IMR-90 (cell line): ENCODE measurements at regions not wholly inside any gene's neighbourhood (a gene's known extent, or its start where the extent isn't known, plus 50 kb on each side); places are given as distances from the start of the nearest gene placed in this dataset.

Source experiments
- ATAC-seq: fragments of 200-7000 bp; cut with Tn5 transposase; 2 replicates; pipeline ENCODE4 v1.9.1; 2020; ENCODE audit warnings: low read depth, mild to moderate bottlenecking, moderate library complexity
- BruUV-seq: library from RNA; stranded (reverse); fragments of 400-500 nt; replicated peaks from 2 replicates; lab custom pipeline; 2021; lab: Mats Ljungman, UMichigan
- CTCF ChIA-PET: fragments of 300-600 bp; formaldehyde crosslinking; extraction: SDS; loops from one replicate; lab custom pipeline; 2021; ENCODE audit warnings: antibody characterized with exemption; lab: Yijun Ruan, JAX
- POLR2A ChIA-PET: fragments of 300-600 bp; sonication (Branson Sonifier 250); formaldehyde crosslinking; loops from one replicate; lab custom pipeline; 2022; ENCODE audit warnings: antibody characterized with exemption; ENCODE audit not compliant: unreplicated experiment; lab: Charles Lee
- DNase-seq: peaks from one replicate; pipeline ENCODE4 v3.0.0; 2013
- H2AFZ ChIP-seq: replicated peaks from 2 replicates; pipeline ENCODE3; 2013; ENCODE audit warnings: low read length, mild to moderate bottlenecking; ENCODE audit not compliant: poor library complexity
- H2AK5ac ChIP-seq: 2 replicates; pipeline ENCODE4 v1.6.1; 2013; ENCODE audit warnings: low read depth, low read length, inconsistent platforms
- H2AK9ac ChIP-seq: replicated peaks from 2 replicates; pipeline ENCODE3; 2013; ENCODE audit warnings: mild to moderate bottlenecking, low read depth, low read length, moderate library complexity; ENCODE audit not compliant: poor library complexity
- H2BK120ac ChIP-seq: 2 replicates; pipeline ENCODE4 v1.6.1; 2013; ENCODE audit warnings: low read depth, low read length, inconsistent platforms
- H2BK15ac ChIP-seq: 3 replicates; pipeline ENCODE4 v1.6.1; 2013; ENCODE audit warnings: low read depth, low read length, inconsistent platforms
- H2BK20ac ChIP-seq: 2 replicates; pipeline ENCODE4 v1.6.1; 2013; ENCODE audit warnings: low read depth, mild to moderate bottlenecking, inconsistent platforms, low read length, moderate library complexity
- H2BK5ac ChIP-seq: 2 replicates; pipeline ENCODE4 v1.6.1; 2013; ENCODE audit warnings: mild to moderate bottlenecking, low read depth, low read length, inconsistent platforms; ENCODE audit not compliant: poor library complexity, severe bottlenecking
- H3K14ac ChIP-seq: replicated peaks from 2 replicates; pipeline ENCODE4 v1.6.1; 2013; ENCODE audit warnings: low read depth, low read length, inconsistent platforms
- H3K18ac ChIP-seq: 2 replicates; pipeline ENCODE4 v1.6.1; 2013; ENCODE audit warnings: low read depth, low read length, control low read depth
- H3K23ac ChIP-seq: 2 replicates; pipeline ENCODE4 v1.6.1; 2013; ENCODE audit warnings: low read depth, low read length, inconsistent platforms
- H3K27ac ChIP-seq: 2 replicates; pipeline ENCODE4 v1.5.1; 2013; ENCODE audit warnings: mild to moderate bottlenecking, control low read depth, low read length; ENCODE audit not compliant: insufficient read depth
- H3K27me3 ChIP-seq: 2 replicates; pipeline ENCODE4 v1.6.1; 2013; ENCODE audit warnings: low read length; ENCODE audit not compliant: control insufficient read depth, insufficient read depth
- H3K36me3 ChIP-seq: 2 replicates; pipeline ENCODE4 v1.6.1; 2013; ENCODE audit warnings: low read length, mixed read lengths; ENCODE audit not compliant: control insufficient read depth, insufficient read depth
- H3K4ac ChIP-seq: 2 replicates; pipeline ENCODE4 v1.6.1; 2013; ENCODE audit warnings: low read depth, low read length, inconsistent platforms
- H3K4me1 ChIP-seq: 2 replicates; pipeline ENCODE4 v1.6.1; 2013; ENCODE audit warnings: low read length, mixed read lengths; ENCODE audit not compliant: control insufficient read depth, insufficient read depth
- H3K4me2 ChIP-seq: 2 replicates; pipeline ENCODE4 v1.6.1; 2013; ENCODE audit warnings: low read depth, mild to moderate bottlenecking, control low read depth, low read length, moderate library complexity
- H3K4me3 ChIP-seq: 2 replicates; pipeline ENCODE4 v1.5.1; 2013; ENCODE audit warnings: low read depth, mild to moderate bottlenecking, control low read depth, low read length, moderate library complexity; ENCODE audit not compliant: insufficient read depth
- H3K56ac ChIP-seq: 2 replicates; pipeline ENCODE4 v1.6.1; 2013; ENCODE audit warnings: low read length, inconsistent platforms; ENCODE audit not compliant: insufficient read depth; ENCODE audit errors: extremely low read depth
- H3K79me1 ChIP-seq, 2 experiments: 2 replicates each; pipeline ENCODE4 v1.6.1; 2013; ENCODE audit warnings: low read length in 2 of 2, inconsistent platforms in 1 of 2, low read depth in 1 of 2
- H3K9ac ChIP-seq: 2 replicates; pipeline ENCODE4 v1.6.1; 2013; ENCODE audit warnings: low read depth, low read length, control low read depth
- H3K9me1 ChIP-seq: 2 replicates; pipeline ENCODE4 v1.6.1; 2013; ENCODE audit warnings: low read length, inconsistent platforms; ENCODE audit not compliant: insufficient read depth
- H3K9me3 ChIP-seq: 2 replicates; pipeline ENCODE4 v1.6.1; 2013; ENCODE audit warnings: low read length; ENCODE audit not compliant: control insufficient read depth, insufficient read depth
- H4K20me1 ChIP-seq: 2 replicates; pipeline ENCODE4 v1.6.1; 2013; ENCODE audit warnings: low read length, inconsistent platforms; ENCODE audit not compliant: insufficient read depth
- H4K5ac ChIP-seq: 2 replicates; pipeline ENCODE4 v1.6.1; 2013; ENCODE audit warnings: mild to moderate bottlenecking, low read depth, low read length, control low read depth
- H4K8ac ChIP-seq, 2 experiments: 2 replicates each; pipeline ENCODE4 v1.6.1; 2013; ENCODE audit warnings: low read depth in 2 of 2, low read length in 2 of 2, control low read depth in 1 of 2, inconsistent platforms in 1 of 2
- H4K91ac ChIP-seq: 2 replicates; pipeline ENCODE4 v1.6.1; 2013; ENCODE audit warnings: low read depth, low read length, inconsistent platforms; ENCODE audit not compliant: insufficient read depth
- BHLHE40 ChIP-seq: fragments of 150-350 bp; IDR thresholded peaks from 2 replicates; pipeline ENCODE4 v1.6.1; 2016; ENCODE audit warnings: mild to moderate bottlenecking, low read depth, low read length
- CEBPB ChIP-seq: IDR thresholded peaks from 2 replicates; pipeline ENCODE4 v1.6.1; 2012; ENCODE audit warnings: low read depth, low read length, improper control_type of control experiment
- CHD1 ChIP-seq: IDR thresholded peaks from 2 replicates; pipeline ENCODE4 v1.6.1; 2012; ENCODE audit warnings: low read depth, low read length, improper control_type of control experiment
- CTCF ChIP-seq: conservative IDR thresholded peaks from 2 replicates; pipeline ENCODE4 v1.5.1; 2012; ENCODE audit warnings: mild to moderate bottlenecking, low read depth, low read length, improper control_type of control experiment
- ELK1 ChIP-seq: fragments of 150-350 bp; IDR thresholded peaks from 2 replicates; pipeline ENCODE4 v1.6.1; 2016; ENCODE audit warnings: low read depth, mild to moderate bottlenecking, low read length, moderate library complexity, borderline replicate concordance
- FOS ChIP-seq: fragments of 150-350 bp; IDR thresholded peaks from 2 replicates; pipeline ENCODE4 v1.6.1; 2016; ENCODE audit warnings: low read depth, low read length
- MAFK ChIP-seq: IDR thresholded peaks from 2 replicates; pipeline ENCODE4 v1.6.1; 2012; ENCODE audit warnings: low read depth, low read length, improper control_type of control experiment
- MAZ ChIP-seq: IDR thresholded peaks from 2 replicates; pipeline ENCODE4 v1.6.1; 2012; ENCODE audit warnings: low read depth, mild to moderate bottlenecking, low read length, improper control_type of control experiment, moderate library complexity, borderline replicate concordance
- MXI1 ChIP-seq: IDR thresholded peaks from 2 replicates; pipeline ENCODE4 v1.6.1; 2012; ENCODE audit warnings: low read depth, mild to moderate bottlenecking, low read length, moderate library complexity, borderline replicate concordance
- NFE2L2 ChIP-seq: fragments of 150-350 bp; IDR thresholded peaks from 2 replicates; pipeline ENCODE4 v1.6.1; 2016; ENCODE audit warnings: low read depth, mild to moderate bottlenecking, low read length
- POLR2A ChIP-seq: IDR thresholded peaks from 2 replicates; pipeline ENCODE4 v1.6.1; 2012; ENCODE audit warnings: mild to moderate bottlenecking, low read depth, low read length
- RAD21 ChIP-seq: IDR thresholded peaks from 2 replicates; pipeline ENCODE4 v1.6.1; 2012; ENCODE audit warnings: low read length, improper control_type of control experiment
- RCOR1 ChIP-seq: IDR thresholded peaks from 2 replicates; pipeline ENCODE4 v1.6.1; 2012; ENCODE audit warnings: mild to moderate bottlenecking, low read length, improper control_type of control experiment; ENCODE audit not compliant: insufficient replicate concordance
- RFX5 ChIP-seq: IDR thresholded peaks from 2 replicates; pipeline ENCODE4 v1.8.0; 2012; ENCODE audit warnings: low read depth, mild to moderate bottlenecking, low read length, moderate library complexity
- SMC3 ChIP-seq: fragments of 150-350 bp; IDR thresholded peaks from 2 replicates; pipeline ENCODE4 v1.6.1; 2016; ENCODE audit warnings: low read depth, mild to moderate bottlenecking, antibody characterized with exemption, low read length, moderate library complexity
- USF2 ChIP-seq: fragments of 150-350 bp; IDR thresholded peaks from 2 replicates; pipeline ENCODE4 v1.6.1; 2017; ENCODE audit warnings: mild to moderate bottlenecking, antibody characterized with exemption, low read length, low read depth
- dilution Hi-C: fragments of 300-500 bp; cut with HindIII; formaldehyde crosslinking; loops from one replicate; pipeline ENCODE4 v1.14.3; 2018; ENCODE audit warnings: low sequenced_read_pairs; ENCODE audit not compliant: unreplicated experiment
- in situ Hi-C: fragments of 300-500 bp; cut with MboI; formaldehyde crosslinking; loops from 3 replicates; pipeline ENCODE4 v1.14.3; 2019; ENCODE audit warnings: low sequenced_read_pairs, inconsistent platforms, mixed read lengths
- intact Hi-C: fragments of 100-400 bp; cut with micrococcal nuclease; formaldehyde crosslinking; loops from 2 replicates; pipeline ENCODE4 v1.10.0; 2022

GRCh38 chr14:104339829-104340228 is 201.4 kb downstream of the KIF26A start:
- Histone ChIP-seq H3K9me1 (no peaks in the 10 kb centered on the region), H3K4ac (no peak overlapping the region), H3K18ac (no peak overlapping the region), H2AK9ac (no peak overlapping the region), H2BK120ac (no peak overlapping the region), H2BK20ac (no peak overlapping the region), H2BK15ac (no peak overlapping the region), H2AFZ (no peak overlapping the region), H3K27me3 (no peaks in the 10 kb centered on the region), H3K4me1 (no peaks in the 10 kb centered on the region), H4K8ac (no peak overlapping the region), H4K20me1 (no peaks in the 10 kb centered on the region), H4K5ac (no peak overlapping the region), H3K79me1 (no peaks in the 10 kb centered on the region), H3K4me2 (no peak overlapping the region), H3K27ac (no peak overlapping the region), H2AK5ac (no peak overlapping the region), H2BK5ac (no peak overlapping the region), H4K91ac (no peak overlapping the region), H3K4me3 (no peak overlapping the region), H3K14ac (no peak overlapping the region), H3K9me3 (peaks cover 30% of the 10 kb centered on the region), H3K23ac (no peak overlapping the region), H3K56ac (no peak overlapping the region), H3K9ac (no peak overlapping the region), H3K36me3 (no peaks in the 10 kb centered on the region)
- intact Hi-C loops: no loop called here
- ATAC-seq (no peak), DNase-seq (no peak)
- dilution Hi-C loops: no loop called here
- no TSS peak for BruUV-seq
- in situ Hi-C loops: no loop called here
- no peak for TF ChIP-seq MXI1
- no peak for TF ChIP-seq CTCF
- no peak for TF ChIP-seq USF2
- no peak for TF ChIP-seq POLR2A
- no peak for TF ChIP-seq CEBPB
- TF ChIP-seq NFE2L2: no peak
- TF ChIP-seq RFX5: no peak
- no peak for TF ChIP-seq MAZ
- TF ChIP-seq ELK1: no peak
- TF ChIP-seq MAFK: no peak
- no peak for TF ChIP-seq FOS
- TF ChIP-seq RAD21: no peak
- TF ChIP-seq CHD1: no peak
- no peak for TF ChIP-seq RCOR1
- TF ChIP-seq SMC3: no peak
- no peak for TF ChIP-seq BHLHE40
- CTCF ChIA-PET: no interaction called here
- POLR2A ChIA-PET: no interaction called here
